ENCODE measurements at regions not wholly inside any gene's neighbourhood (a gene's known extent, or its start where the extent isn't known, plus 50 kb on each side); places are given as distances from the start of the nearest gene placed in this dataset.

DNA sequence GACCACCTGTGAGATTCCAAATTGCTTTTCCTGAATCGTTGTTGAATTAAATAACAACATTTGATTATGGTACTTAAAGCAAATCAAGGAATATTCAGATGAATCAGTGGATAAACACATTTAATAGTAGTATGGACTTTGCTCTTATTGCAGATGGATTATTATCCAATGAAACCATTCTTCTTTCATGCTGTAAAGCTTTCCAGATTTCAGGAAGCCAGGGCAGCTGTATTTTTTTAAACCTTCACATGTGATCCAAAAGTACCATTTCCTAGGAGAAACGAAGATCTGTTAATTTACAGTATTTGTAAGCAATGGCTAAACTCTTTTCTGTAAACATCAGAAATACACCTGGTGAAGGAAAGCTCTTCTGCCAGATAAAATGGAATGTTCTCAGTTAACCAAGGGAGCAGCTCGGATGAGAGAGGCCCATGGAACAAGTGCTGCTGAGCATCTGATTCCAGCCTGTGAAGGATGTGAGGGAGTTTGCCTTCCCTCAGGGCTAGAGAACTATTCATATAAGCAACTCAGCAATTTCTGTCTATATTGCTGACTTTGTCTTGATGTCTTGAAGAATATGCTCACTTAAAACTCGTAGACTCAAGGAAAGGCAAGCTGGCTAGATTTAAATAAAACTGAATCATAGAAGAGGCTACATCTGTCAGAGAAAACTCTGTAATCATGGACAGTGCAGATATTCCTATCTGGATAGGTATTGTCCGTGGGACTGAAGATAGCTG, 94.4 kb upstream of the LIMCH1 start:
- DNase-seq = no peak
- Histone ChIP-seq H2BK120ac (ENCODE audit: low read depth, low read length, poor library complexity, severe bottlenecking) (no peak overlapping the region), H3K23me2 (ENCODE audit: insufficient read length, low read depth, low read length, poor library complexity, severe bottlenecking) (no peaks in the 10 kb centered on the region), H2BK15ac (ENCODE audit: low read depth, low read length) (no peak overlapping the region), H3K79me1 (ENCODE audit: insufficient read depth, low read depth, low read length, poor library complexity, severe bottlenecking) (no peaks in the 10 kb centered on the region), H3K18ac (ENCODE audit: insufficient read length, low read depth, low read length) (no peak overlapping the region), H3T11ph (ENCODE audit: low read length) (no peak overlapping the region), H3K4ac (ENCODE audit: low read depth, low read length) (no peak overlapping the region), H4K20me1 (ENCODE audit: control insufficient read depth, insufficient read depth, insufficient read length) (no peaks in the 10 kb centered on the region), H3K9ac (ENCODE audit: extremely low read depth, insufficient read length, low read length) (no peak overlapping the region), H2BK20ac (ENCODE audit: low read depth, low read length, poor library complexity, severe bottlenecking) (no peak overlapping the region), H3K14ac (ENCODE audit: insufficient read depth, low read length) (no peak overlapping the region; the same call in 1 of the 2 replicates), H2AFZ (ENCODE audit: low read length) (no peak overlapping the region), H3K4me1 (ENCODE audit: insufficient read depth, low read length) (no peaks in the 10 kb centered on the region; the same call in 1 of the 2 replicates), H3K27ac (ENCODE audit: insufficient read length, low read depth, low read length) (no peak overlapping the region), H3K23ac (ENCODE audit: insufficient read length, low read depth, low read length) (no peak overlapping the region), H4K91ac (ENCODE audit: insufficient read length, low read depth, low read length) (no peak overlapping the region), H2BK12ac (ENCODE audit: insufficient read length, low read depth, low read length) (no peak overlapping the region), H3K56ac (ENCODE audit: insufficient read length, low read depth, low read length) (no peak overlapping the region), H2AK5ac (ENCODE audit: insufficient read length, low read length) (no peak overlapping the region), H3K4me2 (ENCODE audit: insufficient read depth, insufficient read length, low read length) (no peak overlapping the region), H2BK5ac (ENCODE audit: insufficient read length, low read length) (no peak overlapping the region), H4K8ac (replicated peaks; ENCODE audit: insufficient read length, low read depth, low read length) (no peak overlapping the region), H3K27me3 (ENCODE audit: insufficient read depth, low read length) (no peaks in the 10 kb centered on the region), H3K9me3 (ENCODE audit: control insufficient read depth, low read depth, low read length) (no peaks in the 10 kb centered on the region), H4K5ac (ENCODE audit: insufficient read length, low read depth, low read length) (no peak overlapping the region), H3K79me2 (ENCODE audit: insufficient read depth, low read length) (no peaks in the 10 kb centered on the region)
- Mint-ChIP-seq H3K4me3 (no peak overlapping the region), H3K27ac (no peak overlapping the region), H3K9me3 (no peaks in the 10 kb centered on the region), H3K4me1 (peaks cover 8 to 9% of the 10 kb centered on the region in 2 experiments), H3K36me3 (ENCODE audit: insufficient read depth in 1 of 3, low read depth in 3 of 3) (no peaks in the 10 kb centered on the region), H3K27me3 (ENCODE audit: low read depth) (0 out of 2 replicates have a peak, but pooled peaks cover 2% of the 10 kb centered on the region)
- no CpG with 5 or more reads among the region's 5 CpGs for WGBS (ENCODE audit: extremely low coverage, insufficient read length, low lambda C conversion rate)
- TF ChIP-seq, protein P1, sequence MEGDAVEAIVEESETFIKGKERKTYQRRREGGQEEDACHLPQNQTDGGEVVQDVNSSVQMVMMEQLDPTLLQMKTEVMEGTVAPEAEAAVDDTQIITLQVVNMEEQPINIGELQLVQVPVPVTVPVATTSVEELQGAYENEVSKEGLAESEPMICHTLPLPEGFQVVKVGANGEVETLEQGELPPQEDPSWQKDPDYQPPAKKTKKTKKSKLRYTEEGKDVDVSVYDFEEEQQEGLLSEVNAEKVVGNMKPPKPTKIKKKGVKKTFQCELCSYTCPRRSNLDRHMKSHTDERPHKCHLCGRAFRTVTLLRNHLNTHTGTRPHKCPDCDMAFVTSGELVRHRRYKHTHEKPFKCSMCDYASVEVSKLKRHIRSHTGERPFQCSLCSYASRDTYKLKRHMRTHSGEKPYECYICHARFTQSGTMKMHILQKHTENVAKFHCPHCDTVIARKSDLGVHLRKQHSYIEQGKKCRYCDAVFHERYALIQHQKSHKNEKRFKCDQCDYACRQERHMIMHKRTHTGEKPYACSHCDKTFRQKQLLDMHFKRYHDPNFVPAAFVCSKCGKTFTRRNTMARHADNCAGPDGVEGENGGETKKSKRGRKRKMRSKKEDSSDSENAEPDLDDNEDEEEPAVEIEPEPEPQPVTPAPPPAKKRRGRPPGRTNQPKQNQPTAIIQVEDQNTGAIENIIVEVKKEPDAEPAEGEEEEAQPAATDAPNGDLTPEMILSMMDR (conservative IDR thresholded peaks at IDR 0.05) = no peak
